Lower lobe of right lung (tissue), 2 donors: ENCODE measurements at regions not wholly inside any gene's neighbourhood (a gene's known extent, or its start where the extent isn't known, plus 50 kb on each side); places are given as distances from the start of the nearest gene placed in this dataset.

Experiments used
- ATAC-seq, 2 donors: fragments of 200-7000 bp; cut with Tn5 transposase; one replicate each; pipeline ENCODE4 v1.9.1; 2020 to 2022; ENCODE audit warnings: mild to moderate bottlenecking in 2 of 2, moderate library complexity in 2 of 2
- DNase-seq: peaks from one replicate; pipeline ENCODE4 v3.0.0-alpha.2; 2020
- H3K27ac ChIP-seq: fragments of 200-600 bp; one replicate; pipeline ENCODE4 v1.8.0; 2022
- H3K27me3 ChIP-seq: fragments of 200-600 bp; one replicate; pipeline ENCODE4 v1.8.0; 2022; ENCODE audit warnings: low read depth
- H3K36me3 ChIP-seq: fragments of 200-600 bp; one replicate; pipeline ENCODE4 v1.8.0; 2022; ENCODE audit warnings: mild to moderate bottlenecking
- H3K4me1 ChIP-seq: fragments of 200-600 bp; one replicate; pipeline ENCODE4 v1.8.0; 2022
- H3K4me3 ChIP-seq: fragments of 200-600 bp; one replicate; pipeline ENCODE4 v1.8.0; 2022; ENCODE audit warnings: mild to moderate bottlenecking
- H3K9me3 ChIP-seq: fragments of 200-600 bp; one replicate; pipeline ENCODE4 v1.8.0; 2022
- CTCF ChIP-seq: fragments of 200-600 bp; IDR thresholded peaks from one replicate; pipeline ENCODE4 v1.8.0; 2022; ENCODE audit warnings: antibody characterized with exemption, mild to moderate bottlenecking
- intact Hi-C: fragments of 100-400 bp; cut with DNase I; formaldehyde crosslinking; loops from one replicate; pipeline ENCODE4 v1.11.0; 2022
- donor health status: DM: no; HTN: yes; CAD: no; lungs with severe emphysema.

GRCh38 chr21:35127026-35127425 lies 77.9 kb upstream of the RUNX1 start:
- no peak overlapping the region for H3K27ac ChIP-seq
- H3K4me3 ChIP-seq: no peak overlapping the region
- H3K36me3 ChIP-seq: no peaks in the 10 kb centered on the region
- no peak for DNase-seq
- TF ChIP-seq CTCF: no peak
- intact Hi-C loops: no loop called here
- H3K27me3 ChIP-seq: no peaks in the 10 kb centered on the region
- no peaks in the 10 kb centered on the region for H3K4me1 ChIP-seq
- no peaks in the 10 kb centered on the region for H3K9me3 ChIP-seq
- no peak for ATAC-seq

GRCh38 chr21:35120631-35121180 lies 71.6 kb upstream of the RUNX1 start:
- DNase-seq: no peak
- H3K9me3 ChIP-seq: no peaks in the 10 kb centered on the region
- no peaks in the 10 kb centered on the region for H3K4me1 ChIP-seq
- H3K4me3 ChIP-seq: no peak overlapping the region
- intact Hi-C loops: no loop called here
- no peaks in the 10 kb centered on the region for H3K27me3 ChIP-seq
- no peak for ATAC-seq
- H3K27ac ChIP-seq: no peak overlapping the region
- no peak for TF ChIP-seq CTCF
- no peaks in the 10 kb centered on the region for H3K36me3 ChIP-seq

- Histone ChIP-seq H3K4me3 (no peak overlapping the region), H3K27ac (no peak overlapping the region), H3K9me3 (no peaks in the 10 kb centered on the region), H3K4me1 (no peaks in the 10 kb centered on the region), H3K36me3 (no peaks in the 10 kb centered on the region), H3K27me3 (no peaks in the 10 kb centered on the region)
- intact Hi-C loops: no loop called here
- no peak for TF ChIP-seq CTCF
- ATAC-seq (no peak), DNase-seq (no peak)
Observed at GRCh38 chr21:35119501-35120047, 70.5 kb upstream of the RUNX1 start.

- H3K27ac ChIP-seq: no peak overlapping the region
- H3K9me3 ChIP-seq: no peaks in the 10 kb centered on the region
- no peaks in the 10 kb centered on the region for H3K4me1 ChIP-seq
- DNase-seq: no peak
- intact Hi-C loops: no loop called here
- H3K36me3 ChIP-seq: no peaks in the 10 kb centered on the region
- no peak for TF ChIP-seq CTCF
- ATAC-seq: no peak
- no peak overlapping the region for H3K4me3 ChIP-seq
- no peaks in the 10 kb centered on the region for H3K27me3 ChIP-seq
Observed at GRCh38 chr21:35116777-35117176, 67.7 kb upstream of the RUNX1 start.

GRCh38 chr21:35113064-35113463 lies 64.0 kb upstream of the RUNX1 start:
- Histone ChIP-seq H3K4me3 (no peak overlapping the region), H3K27me3 (no peaks in the 10 kb centered on the region), H3K9me3 (no peaks in the 10 kb centered on the region), H3K27ac (no peak overlapping the region), H3K36me3 (no peaks in the 10 kb centered on the region), H3K4me1 (no peaks in the 10 kb centered on the region)
- ATAC-seq (no peak), DNase-seq (no peak)
- intact Hi-C loops: no loop called here
- no peak for TF ChIP-seq CTCF
